GM23338 (cell line): ENCODE measurements at regions not wholly inside any gene's neighbourhood (a gene's known extent, or its start where the extent isn't known, plus 50 kb on each side); places are given as distances from the start of the nearest gene placed in this dataset.

ENCODE experiments used
- ATAC-seq: fragments of 200-7000 bp; cut with Tn5 transposase; 3 replicates; pipeline ENCODE4 v1.9.1; 2020
- DNase-seq: peaks from one replicate; pipeline ENCODE4 v3.0.0-alpha.2; 2015; ENCODE audit warnings: low spot score
- H2AFZ ChIP-seq: fragments of 200-600 bp; sonication (generic); 2 replicates; pipeline ENCODE4 v1.8.0; 2016; ENCODE audit warnings: antibody characterized with exemption, mild to moderate bottlenecking, moderate library complexity
- H3F3A ChIP-seq: fragments of 200-600 bp; sonication (generic); replicated peaks from 2 replicates; pipeline ENCODE4 v1.8.0; 2017; ENCODE audit warnings: antibody characterized with exemption, mixed run types, low read depth
- H3K27ac ChIP-seq: fragments of 200-600 bp; sonication (generic); 2 replicates; pipeline ENCODE4 v1.6.1; 2016; ENCODE audit warnings: low read depth
- H3K27me3 ChIP-seq: fragments of 200-600 bp; sonication (generic); 2 replicates; pipeline ENCODE4 v1.8.0; 2016; ENCODE audit warnings: mild to moderate bottlenecking, mixed run types, moderate library complexity; ENCODE audit not compliant: insufficient read depth
- H3K36me3 ChIP-seq: fragments of 200-600 bp; sonication (generic); 2 replicates; pipeline ENCODE4 v1.8.0; 2016; ENCODE audit warnings: mild to moderate bottlenecking; ENCODE audit not compliant: insufficient read depth
- H3K4me1 ChIP-seq: fragments of 200-600 bp; sonication (generic); 2 replicates; pipeline ENCODE4 v1.8.0; 2016; ENCODE audit warnings: mild to moderate bottlenecking, moderate library complexity; ENCODE audit not compliant: insufficient read depth
- H3K4me2 ChIP-seq: fragments of 200-600 bp; sonication (generic); 2 replicates; pipeline ENCODE4 v1.7.1; 2017; ENCODE audit warnings: mixed run types
- H3K4me3 ChIP-seq: fragments of 200-600 bp; sonication (generic); 2 replicates; pipeline ENCODE4 v1.6.1; 2016; ENCODE audit warnings: mixed run types
- H3K79me2 ChIP-seq: fragments of 200-600 bp; sonication (generic); replicated peaks from 2 replicates; pipeline ENCODE4 v1.8.0; 2017; ENCODE audit warnings: mild to moderate bottlenecking; ENCODE audit not compliant: insufficient read depth
- H3K9me2 ChIP-seq: fragments of 200-600 bp; sonication (generic); 2 replicates; pipeline ENCODE4 v1.8.0; 2017; ENCODE audit not compliant: insufficient read depth
- H4K20me1 ChIP-seq: fragments of 200-600 bp; sonication (generic); replicated peaks from 2 replicates; pipeline ENCODE4 v1.8.0; 2017; ENCODE audit warnings: mild to moderate bottlenecking; ENCODE audit not compliant: insufficient read depth
- H3K27ac Mint-ChIP-seq: 2 replicates; pipeline ENCODE4 v1.8.0; 2020; ENCODE audit warnings: inconsistent platforms, mild to moderate bottlenecking, moderate library complexity, mixed read lengths
- H3K27me3 Mint-ChIP-seq: 3 replicates; pipeline ENCODE4 v1.8.0; 2022; ENCODE audit warnings: low read depth, mild to moderate bottlenecking, moderate library complexity, mixed read lengths, inconsistent platforms; ENCODE audit not compliant: insufficient read depth, poor library complexity
- H3K36me3 Mint-ChIP-seq: 3 replicates; pipeline ENCODE4 v1.8.0; 2021; ENCODE audit warnings: low read depth, mild to moderate bottlenecking, inconsistent platforms, moderate library complexity, mixed read lengths
- H3K4me1 Mint-ChIP-seq: 3 replicates; pipeline ENCODE4 v1.8.0; 2020; ENCODE audit warnings: mild to moderate bottlenecking, inconsistent platforms, mixed read lengths
- H3K4me3 Mint-ChIP-seq: 3 replicates; pipeline ENCODE4 v1.8.0; 2021; ENCODE audit warnings: moderate library complexity, mild to moderate bottlenecking, inconsistent platforms, mixed read lengths
- H3K9me3 Mint-ChIP-seq: 3 replicates; pipeline ENCODE4 v1.8.0; 2020; ENCODE audit warnings: moderate library complexity, mild to moderate bottlenecking, inconsistent platforms, mixed read lengths
- EZH2 ChIP-seq: fragments of 200-600 bp; sonication (generic); IDR thresholded peaks from one replicate; pipeline ENCODE4 v1.8.0; 2017; ENCODE audit warnings: antibody characterized with exemption, mild to moderate bottlenecking, low read depth; ENCODE audit not compliant: unreplicated experiment
- JUNB ChIP-seq: IDR thresholded peaks from one replicate; pipeline ENCODE4 v1.6.1; 2016; ENCODE audit warnings: antibody characterized with exemption; ENCODE audit not compliant: unreplicated experiment
- POLR2AphosphoS5 ChIP-seq: IDR thresholded peaks from 2 replicates; pipeline ENCODE4 v1.6.1; 2016; ENCODE audit warnings: antibody characterized with exemption, low read depth
- REST ChIP-seq: IDR thresholded peaks from one replicate; pipeline ENCODE4 v1.6.1; 2018; ENCODE audit warnings: antibody characterized with exemption; ENCODE audit not compliant: unreplicated experiment
- STAT1 ChIP-seq: IDR thresholded peaks from one replicate; pipeline ENCODE4 v1.6.1; 2016; ENCODE audit warnings: antibody characterized with exemption; ENCODE audit not compliant: unreplicated experiment
- ZNF331 ChIP-seq: fragments of 250-450 bp; sonication (Bioruptor Pico); IDR thresholded peaks from 2 replicates; pipeline ENCODE4 v1.5.0; 2020; ENCODE audit warnings: low read depth, mild to moderate bottlenecking, moderate library complexity
- ZNF462 ChIP-seq: fragments of 250-450 bp; sonication (Bioruptor Pico); IDR thresholded peaks from 2 replicates; pipeline ENCODE4 v1.5.0; 2020; ENCODE audit warnings: mild to moderate bottlenecking, moderate library complexity

GRCh38 chr3:90035643-90036042 lies 928.2 kb downstream of the EPHA3 start (continued):
- TF ChIP-seq REST = no peak
- TF ChIP-seq ZNF331 (CRISPR knock-in tag) = no peak
- TF ChIP-seq POLR2AphosphoS5 = no peak
- no peak for TF ChIP-seq STAT1
- no peak for TF ChIP-seq JUNB
- TF ChIP-seq EZH2 = no peak

GRCh38 chr3:90036939-90037469 lies 929.6 kb downstream of the EPHA3 start:
- ATAC-seq (no peak; the same call in 1 of the 3 replicates), DNase-seq (no peak)
- no peaks in the 10 kb centered on the region for H3K36me3 ChIP-seq
- Mint-ChIP-seq H3K4me3 (no peak overlapping the region), H3K9me3 (no peaks in the 10 kb centered on the region), H3K36me3 (no peaks in the 10 kb centered on the region), H3K27me3 (peaks cover 1% of the 10 kb centered on the region), H3K4me1 (peaks cover 42% of the 10 kb centered on the region), H3K27ac (peak overlapping the region; percentile 82; the same call in 1 of the 2 replicates)
- H3K4me3 ChIP-seq = no peak overlapping the region
- H3K4me1 ChIP-seq = peaks cover 44% of the 10 kb centered on the region
- H3K79me2 ChIP-seq = no peaks in the 10 kb centered on the region
- TF ChIP-seq STAT1 (no peak), ZNF462 (CRISPR knock-in tag) (0 out of 2 replicates have a peak, but pooled peaks have one; percentile 10)
- H2AFZ ChIP-seq = no peak overlapping the region
- peak overlapping the region; percentile 51 for H3K4me2 ChIP-seq
- H3K27me3 ChIP-seq = no peaks in the 10 kb centered on the region
- no peaks in the 10 kb centered on the region for H3F3A ChIP-seq
- peak overlapping the region; percentile 51; the same call in 1 of the 2 replicates for H3K27ac ChIP-seq
- no peaks in the 10 kb centered on the region for H4K20me1 ChIP-seq
- H3K9me2 ChIP-seq = no peaks in the 10 kb centered on the region
